H7 (cell line): ENCODE measurements at regions not wholly inside any gene's neighbourhood (a gene's known extent, or its start where the extent isn't known, plus 50 kb on each side); places are given as distances from the start of the nearest gene placed in this dataset.

Source experiments
- DNase-seq: peaks from one replicate; pipeline ENCODE4 v3.0.0; 2012
- H3K27me3 ChIP-seq: 2 replicates; pipeline ENCODE4 v1.6.0; 2011; ENCODE audit warnings: mild to moderate bottlenecking, low read length; ENCODE audit not compliant: control insufficient read depth, insufficient read depth
- H3K36me3 ChIP-seq: replicated peaks from 2 replicates; pipeline ENCODE4 v1.5.1; 2011; ENCODE audit warnings: low read length; ENCODE audit not compliant: control insufficient read depth, insufficient read depth
- H3K4me3 ChIP-seq: 2 replicates; pipeline ENCODE4 v1.5.1; 2011; ENCODE audit warnings: low read depth, mild to moderate bottlenecking, control low read depth, low read length, moderate library complexity; ENCODE audit not compliant: insufficient read depth

DNA sequence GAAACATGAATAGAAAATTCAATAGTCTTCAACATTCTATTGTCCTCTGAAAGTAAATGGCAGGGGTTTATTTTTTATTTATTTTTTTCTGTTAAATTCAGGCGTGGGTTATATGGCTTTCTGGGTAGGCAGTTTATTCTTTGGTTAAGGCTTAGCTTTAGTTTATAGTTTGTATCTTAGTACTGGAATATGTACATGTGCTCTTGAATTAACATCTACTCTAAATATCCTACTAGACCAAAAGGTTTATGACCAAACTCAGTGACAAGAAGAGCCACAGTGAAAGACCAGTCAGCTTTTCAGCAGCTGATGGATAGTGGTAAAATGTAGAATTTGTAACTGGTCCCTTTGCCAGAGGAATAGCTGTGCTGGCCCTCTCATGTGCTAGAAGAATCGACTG is 62.0 kb upstream of the DAB2 start:
- DNase-seq: no peak
- Histone ChIP-seq H3K36me3 (no peaks in the 10 kb centered on the region), H3K4me3 (no peak overlapping the region), H3K27me3 (no peaks in the 10 kb centered on the region)

DNA sequence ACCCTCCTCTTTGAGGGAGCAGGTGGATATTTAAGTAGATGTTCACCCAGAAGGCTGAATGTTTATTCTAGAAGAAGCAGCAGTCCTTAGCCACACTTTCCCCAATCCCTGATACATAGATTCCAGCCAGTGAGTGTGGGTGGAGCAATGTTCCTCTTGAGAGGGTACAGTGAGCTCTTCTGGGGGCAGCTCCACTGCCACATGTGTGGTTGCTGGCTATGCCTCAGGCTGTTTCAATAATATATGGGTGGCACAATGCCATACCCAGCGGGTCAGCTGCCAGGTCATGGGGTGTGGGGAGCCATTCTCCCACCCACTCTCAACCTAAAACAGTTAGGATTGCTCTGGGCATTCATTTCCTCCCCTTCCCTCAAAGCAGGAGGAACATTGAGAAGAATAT is 61.6 kb upstream of the DAB2 start:
- Histone ChIP-seq H3K4me3 (no peak overlapping the region), H3K36me3 (no peaks in the 10 kb centered on the region), H3K27me3 (no peaks in the 10 kb centered on the region)
- no peak for DNase-seq

DNA sequence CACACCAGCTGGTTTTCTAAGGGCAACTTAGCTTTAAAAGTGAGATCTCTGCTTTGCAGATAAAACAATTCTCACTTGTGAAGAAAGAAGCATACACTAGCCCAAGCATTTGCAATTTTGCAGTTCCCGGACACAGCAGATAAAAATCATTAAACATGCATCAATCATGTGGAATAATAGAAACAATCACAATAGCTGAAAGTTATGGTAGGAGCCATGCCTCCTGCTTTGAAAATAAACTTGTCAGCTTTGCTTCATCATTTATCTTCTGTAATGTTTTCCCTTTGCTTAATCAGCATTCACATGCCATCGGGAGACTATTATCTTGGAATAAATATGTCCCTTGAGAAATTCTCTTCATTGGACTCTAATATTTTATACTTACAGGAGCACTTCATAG is 60.3 kb upstream of the DAB2 start:
- Histone ChIP-seq H3K27me3 (no peaks in the 10 kb centered on the region), H3K4me3 (no peak overlapping the region), H3K36me3 (no peaks in the 10 kb centered on the region)
- DNase-seq: no peak

DNA sequence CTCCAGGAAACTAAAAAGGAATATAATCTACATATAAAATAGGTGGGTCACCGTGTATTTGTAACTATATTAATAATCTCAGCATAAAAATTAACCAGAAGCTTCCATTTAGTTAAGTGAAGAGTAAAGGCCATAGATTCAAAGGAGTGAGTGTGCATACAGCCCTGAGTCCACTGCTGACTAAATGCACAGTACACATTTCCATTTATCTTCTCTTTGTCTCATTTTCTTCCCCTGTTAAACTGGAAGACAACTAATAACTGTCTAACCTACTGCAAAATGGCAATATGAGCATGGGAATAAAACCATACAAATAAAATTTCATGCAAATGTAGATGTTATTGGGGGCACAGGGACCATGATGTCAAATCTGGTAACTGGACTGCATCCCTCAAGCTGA is 59.9 kb upstream of the DAB2 start:
- H3K27me3 ChIP-seq: no peaks in the 10 kb centered on the region
- H3K36me3 ChIP-seq: no peaks in the 10 kb centered on the region
- H3K4me3 ChIP-seq: no peak overlapping the region
- DNase-seq: no peak

DNA sequence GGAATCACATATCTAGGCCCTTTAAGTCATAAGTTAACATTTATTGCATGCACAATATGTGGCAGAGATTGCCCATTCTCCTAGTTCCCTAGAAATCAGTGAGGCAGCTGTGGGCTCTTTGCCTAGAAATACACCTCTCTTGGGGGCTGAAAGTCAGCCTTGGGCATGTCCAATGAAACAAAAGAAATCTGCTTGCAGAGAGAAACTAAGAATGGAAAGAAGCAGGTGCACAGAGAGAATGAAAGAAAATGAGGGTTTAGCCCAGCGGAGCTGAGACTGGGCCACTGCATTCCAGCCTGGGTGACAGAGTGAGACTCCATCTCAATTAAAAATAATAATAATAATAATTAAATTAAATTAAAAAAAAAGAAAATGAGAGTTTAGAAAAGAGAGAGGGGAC is 57.3 kb upstream of the DAB2 start:
- DNase-seq: no peak
- no peak overlapping the region for H3K4me3 ChIP-seq
- no peaks in the 10 kb centered on the region for H3K27me3 ChIP-seq
- H3K36me3 ChIP-seq: no peaks in the 10 kb centered on the region

DNA sequence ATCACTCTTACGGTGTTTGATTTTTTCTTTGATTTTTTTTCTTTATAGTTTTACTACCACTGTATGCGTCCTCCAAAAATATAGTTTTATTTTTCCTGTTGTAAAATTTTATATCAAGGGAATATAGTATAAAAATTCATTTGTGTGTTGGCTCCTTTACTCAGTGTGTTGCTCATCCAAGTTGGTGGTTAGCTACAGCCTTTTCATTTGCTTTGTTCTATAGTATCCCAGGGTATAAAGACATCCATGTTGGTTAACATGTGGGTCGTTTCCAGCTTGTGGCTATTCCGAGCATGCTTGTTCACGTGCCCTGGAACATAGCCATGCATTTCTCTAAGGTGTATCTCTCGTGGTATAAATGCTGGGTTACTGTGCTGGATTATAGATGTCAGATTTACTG is 54.8 kb upstream of the DAB2 start:
- Histone ChIP-seq H3K27me3 (no peaks in the 10 kb centered on the region), H3K36me3 (no peaks in the 10 kb centered on the region), H3K4me3 (no peak overlapping the region)
- DNase-seq: no peak

DNA sequence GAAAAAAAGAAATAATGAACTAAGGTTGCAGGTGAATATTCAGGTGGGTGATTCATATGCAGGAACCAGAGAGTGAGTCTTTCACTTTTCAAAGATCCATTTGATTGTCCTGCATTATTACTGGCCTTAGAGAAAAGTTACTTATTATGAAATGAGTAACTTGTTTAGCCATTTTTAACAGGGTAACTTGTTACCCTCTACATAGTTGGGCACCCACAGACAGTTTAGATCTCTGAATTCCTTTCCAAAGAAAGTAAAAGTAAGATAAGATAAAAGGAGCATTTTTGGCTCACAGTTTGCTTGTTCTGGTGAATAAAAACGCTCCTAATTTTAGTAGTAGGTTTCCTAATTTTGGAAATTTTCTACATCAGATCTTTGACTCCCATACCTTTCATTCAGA is 54.1 kb upstream of the DAB2 start:
- Histone ChIP-seq H3K36me3 (no peaks in the 10 kb centered on the region), H3K4me3 (no peak overlapping the region), H3K27me3 (no peaks in the 10 kb centered on the region)
- DNase-seq: no peak

DNA sequence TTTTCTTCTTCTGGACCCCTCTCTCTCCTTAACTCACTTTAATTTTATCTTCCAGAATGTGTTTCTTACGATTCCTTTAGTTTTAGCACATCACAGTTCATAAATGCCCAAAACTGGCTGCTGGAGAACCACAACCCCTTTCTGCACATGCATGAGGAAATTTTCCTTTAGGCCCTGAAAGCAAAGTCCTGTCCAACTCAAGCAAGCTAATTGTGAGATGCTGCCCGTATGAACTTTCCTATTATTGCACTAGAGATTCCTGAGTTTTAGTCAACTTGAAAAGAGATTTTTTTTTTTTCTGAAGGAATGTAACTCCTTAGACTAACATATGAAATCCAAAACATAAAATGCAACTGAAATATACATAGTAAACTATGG is 52.1 kb upstream of the DAB2 start:
- Histone ChIP-seq H3K36me3 (no peaks in the 10 kb centered on the region), H3K4me3 (no peak overlapping the region), H3K27me3 (no peaks in the 10 kb centered on the region)
- DNase-seq: no peak

DNA sequence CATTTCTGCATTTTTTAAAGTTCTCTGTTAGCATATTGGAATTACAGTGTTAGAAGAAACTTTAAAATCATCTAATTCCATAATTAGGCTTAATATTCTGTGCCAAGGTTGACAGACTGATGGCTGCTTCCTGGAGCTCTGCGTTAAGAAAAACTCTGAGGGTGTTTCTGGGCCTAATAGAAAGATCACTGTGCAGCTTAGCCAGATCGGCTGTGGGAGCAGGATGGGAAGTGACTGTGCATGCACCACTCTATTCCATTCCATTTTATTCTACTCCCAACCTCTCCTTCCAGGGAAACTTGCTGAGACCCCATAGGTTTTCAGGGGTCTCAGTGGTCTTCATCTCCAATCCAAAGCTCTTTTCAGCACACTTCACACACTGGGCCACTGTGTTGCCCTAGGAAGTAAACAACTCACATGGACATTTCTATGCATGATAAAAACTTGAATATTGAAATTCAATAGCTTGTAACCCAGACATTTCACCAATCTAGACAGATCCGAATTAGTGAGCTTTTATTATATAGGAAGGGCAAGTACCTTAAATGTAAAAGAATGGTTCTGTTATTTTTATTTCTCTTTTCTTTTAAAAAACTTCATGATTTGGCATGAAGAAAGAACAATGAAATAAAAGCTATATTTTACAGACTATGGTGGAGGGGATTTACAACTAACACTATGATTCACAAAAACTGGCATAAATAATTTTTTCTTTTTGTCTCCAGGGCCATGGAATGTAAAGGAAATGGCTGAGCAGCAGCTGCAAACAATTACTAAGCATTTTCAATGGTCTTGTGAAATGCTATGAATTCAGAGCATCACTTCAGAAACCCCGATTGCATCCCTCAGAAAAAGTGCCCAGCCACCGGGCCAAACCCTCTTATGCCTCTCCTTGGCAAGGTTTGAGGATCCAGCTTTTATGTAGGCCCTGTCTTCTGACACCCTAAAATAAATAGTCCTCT is 51.4 kb upstream of the DAB2 start:
- DNase-seq: no peak
- Histone ChIP-seq H3K4me3 (no peak overlapping the region), H3K36me3 (no peaks in the 10 kb centered on the region), H3K27me3 (no peaks in the 10 kb centered on the region)

DNA sequence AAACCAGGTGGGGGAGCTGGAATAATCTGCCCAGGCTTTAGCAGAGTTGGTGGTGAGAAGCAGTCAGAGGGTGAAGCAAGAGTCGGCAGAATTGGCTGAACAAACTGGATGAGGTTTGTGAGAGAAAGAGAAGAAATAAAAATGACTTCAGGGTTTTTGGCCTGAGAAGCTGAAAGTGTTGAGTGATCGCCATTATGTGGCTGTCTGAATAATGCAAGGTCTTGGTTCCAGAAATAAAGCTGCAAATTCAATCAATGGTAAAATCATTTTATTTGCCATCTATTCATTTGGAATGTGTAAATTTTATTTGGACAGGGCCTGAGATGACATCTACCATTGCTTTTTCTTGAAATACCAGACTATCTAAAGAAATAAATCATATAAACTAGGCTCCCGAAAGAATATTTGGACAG is 50.4 kb upstream of the DAB2 start:
- Histone ChIP-seq H3K36me3 (no peaks in the 10 kb centered on the region), H3K27me3 (no peaks in the 10 kb centered on the region), H3K4me3 (no peak overlapping the region)
- DNase-seq: no peak
